Hepatocyte (in vitro differentiated cells): ENCODE measurements at regions not wholly inside any gene's neighbourhood (a gene's known extent, or its start where the extent isn't known, plus 50 kb on each side); places are given as distances from the start of the nearest gene placed in this dataset.

Source experiments
- CTCF ChIP-seq: fragments of 200-600 bp; sonication (generic); IDR thresholded peaks from 2 replicates; pipeline ENCODE4 v1.5.1; 2016; ENCODE audit warnings: antibody characterized with exemption, mild to moderate bottlenecking; ENCODE audit not compliant: poor library complexity
- EZH2phosphoT487 ChIP-seq: fragments of 200-600 bp; sonication (generic); IDR thresholded peaks from one replicate; pipeline ENCODE4 v1.6.1; 2018; ENCODE audit warnings: antibody characterized with exemption, mild to moderate bottlenecking, low read depth, moderate library complexity; ENCODE audit not compliant: unreplicated experiment, severe bottlenecking

GRCh38 chr7:121503730-121504129, 107.6 kb upstream of the FAM3C start:
- TF ChIP-seq EZH2phosphoT487: no peak
- TF ChIP-seq CTCF: no peak
